B cell (primary cell): ENCODE measurements at regions not wholly inside any gene's neighbourhood (a gene's known extent, or its start where the extent isn't known, plus 50 kb on each side); places are given as distances from the start of the nearest gene placed in this dataset.
"Not testable (repeated sequence)": the region's sequence is repeated elsewhere in the genome, so short reads cannot be mapped to it uniquely, and the experiment has no call there.

Experiments used
- ATAC-seq: fragments of 200-7000 bp; cut with Tn5 transposase; one replicate; pipeline ENCODE4 v1.10.0; 2021; ENCODE audit warnings: low read depth, mild to moderate bottlenecking, moderate number of reproducible peaks, moderate library complexity
- CTCF ChIA-PET: fragments of 350-600 bp; sonication (Branson Sonifier 250); formaldehyde crosslinking; loops from one replicate; lab custom pipeline; 2021; ENCODE audit warnings: antibody characterized with exemption, inconsistent platforms; lab: Charles Lee
- POLR2A ChIA-PET: fragments of 350-600 bp; sonication (Branson Sonifier 250); formaldehyde crosslinking; loops from one replicate; lab custom pipeline; 2021; ENCODE audit warnings: antibody characterized with exemption; lab: Charles Lee
- DNase-seq: peaks from one replicate; pipeline ENCODE4 v3.0.0; 2013
- H2AFZ ChIP-seq: 2 replicates; pipeline ENCODE4 v1.6.1; 2012; ENCODE audit warnings: mild to moderate bottlenecking, low read depth, low read length; ENCODE audit not compliant: insufficient read depth, poor library complexity, severe bottlenecking
- H3K27ac ChIP-seq, 2 donors: 1 replicate in 1 of 2; 2 replicates in 1 of 2; pipeline ENCODE4 v1.5.1; 2012 to 2013; ENCODE audit warnings: low read length in 2 of 2, mild to moderate bottlenecking in 2 of 2, moderate library complexity in 1 of 2
- H3K27me3 ChIP-seq, 4 experiments: fragments of 200-600 bp in 1 of 4; sonication (generic) in 1 of 4; replicated peaks in 1 of 4; 1 replicate in 2 of 4; 2 replicates in 2 of 4; pipeline versions ENCODE4 v1.6.1 to v1.7.0; 2013 to 2016; ENCODE audit warnings: low read length in 3 of 4, mild to moderate bottlenecking in 2 of 4, mixed read lengths in 1 of 4, moderate library complexity in 1 of 4; ENCODE audit not compliant: insufficient read depth in 4 of 4, control insufficient read depth in 3 of 4; ENCODE audit errors: control extremely low read depth in 1 of 4
- H3K36me3 ChIP-seq, 2 experiments: replicated peaks in 1 of 2; 1 replicate in 1 of 2; 2 replicates in 1 of 2; pipeline versions ENCODE4 v1.6.1 to v1.7.1; 2013; ENCODE audit warnings: low read length in 1 of 2; ENCODE audit not compliant: insufficient read depth in 2 of 2, control insufficient read depth in 1 of 2; ENCODE audit errors: control extremely low read depth in 1 of 2, extremely low read depth in 1 of 2
- H3K4me1 ChIP-seq, 2 donors: fragments of 200-600 bp in 1 of 2; sonication (generic) in 1 of 2; 1 replicate in 1 of 2; 2 replicates in 1 of 2; pipeline versions ENCODE4 v1.5.1 to v1.6.1; 2013 to 2017; ENCODE audit warnings: low read length in 2 of 2; ENCODE audit not compliant: control insufficient read depth in 2 of 2, insufficient read depth in 2 of 2
- H3K4me2 ChIP-seq: replicated peaks from 2 replicates; pipeline ENCODE3; 2012; ENCODE audit warnings: mild to moderate bottlenecking, low read depth, low read length; ENCODE audit not compliant: poor library complexity, severe bottlenecking
- H3K4me3 ChIP-seq, 5 experiments: fragments of 200-600 bp in 1 of 5; sonication (generic) in 1 of 5; 1 replicate in 3 of 5; 2 replicates in 2 of 5; pipeline versions ENCODE4 v1.5.1 to v1.7.0; 2011 to 2016; ENCODE audit warnings: low read length in 4 of 5, mild to moderate bottlenecking in 4 of 5, low read depth in 2 of 5, control low read depth in 1 of 5, moderate library complexity in 1 of 5; ENCODE audit not compliant: insufficient read depth in 1 of 5; ENCODE audit errors: control extremely low read depth in 1 of 5, extremely low read depth in 1 of 5
- H3K79me2 ChIP-seq: fragments of 200-600 bp; sonication (generic); one replicate; pipeline ENCODE4 v1.6.0; 2016; ENCODE audit warnings: low read length; ENCODE audit not compliant: control insufficient read depth, insufficient read depth
- H3K9ac ChIP-seq: fragments of 200-600 bp; sonication (generic); 2 replicates; pipeline ENCODE4 v1.6.1; 2017; ENCODE audit warnings: mild to moderate bottlenecking, low read length, moderate library complexity
- H3K9me3 ChIP-seq, 3 donors: one replicate each; pipeline versions ENCODE4 v1.6.1 to v1.7.1; 2013; ENCODE audit warnings: low read length in 2 of 3; ENCODE audit not compliant: control insufficient read depth in 2 of 3, insufficient read depth in 1 of 3; ENCODE audit errors: control extremely low read depth in 1 of 3
- H4K20me1 ChIP-seq: 2 replicates; pipeline ENCODE4 v1.6.0; 2012; ENCODE audit warnings: mild to moderate bottlenecking, low read length; ENCODE audit not compliant: insufficient read depth, control insufficient read depth, poor library complexity, severe bottlenecking
- H3K27ac Mint-ChIP-seq: one replicate; pipeline ENCODE4 v1.8.0; 2021; ENCODE audit warnings: mixed read lengths
- H3K27me3 Mint-ChIP-seq: one replicate; pipeline ENCODE4 v1.8.0; 2021; ENCODE audit warnings: mixed read lengths
- H3K4me1 Mint-ChIP-seq: one replicate; pipeline ENCODE4 v1.8.0; 2021; ENCODE audit warnings: mixed read lengths
- H3K4me3 Mint-ChIP-seq: one replicate; pipeline ENCODE4 v1.8.0; 2021; ENCODE audit warnings: mixed read lengths
- H3K9me3 Mint-ChIP-seq: one replicate; pipeline ENCODE4 v1.8.0; 2022; ENCODE audit warnings: mixed read lengths; ENCODE audit not compliant: insufficient read depth
- EZH2 ChIP-seq: IDR thresholded peaks from 2 replicates; pipeline ENCODE4 v1.6.1; 2012; ENCODE audit warnings: borderline replicate concordance, low read depth, mild to moderate bottlenecking, moderate library complexity, low read length; ENCODE audit not compliant: insufficient read depth, poor library complexity, severe bottlenecking
- WGBS: methylation state at CpG from one replicate; pipeline ENCODE4 v1.1.5; 2013; ENCODE audit warnings: missing lambda C conversion rate; ENCODE audit not compliant: insufficient coverage; 5-methylcytosine and 5-hydroxymethylcytosine counted together
- intact Hi-C: fragments of 100-400 bp; cut with micrococcal nuclease; formaldehyde crosslinking; loops from one replicate; pipeline ENCODE4 v1.10.0; 2022
- TF ChIP-seq, protein P1 (sequence below): fragments of 200-600 bp; IDR thresholded peaks from one replicate; pipeline ENCODE4 v1.8.0; 2022; ENCODE audit warnings: antibody characterized with exemption, mild to moderate bottlenecking

GRCh38 chr1:82141390-82141789 lies 340.7 kb downstream of the ADGRL2 start:
- no peaks in the 10 kb centered on the region for H3K79me2 ChIP-seq
- H2AFZ ChIP-seq = no peak overlapping the region
- ATAC-seq = no peak
- H3K4me1 Mint-ChIP-seq = no peaks in the 10 kb centered on the region
- WGBS = no CpG with 5 or more reads among the region's 2 CpGs
- no peaks in the 10 kb centered on the region for H3K27me3 ChIP-seq
- intact Hi-C loops = no loop called here
- no peaks in the 10 kb centered on the region for H4K20me1 ChIP-seq
- no peaks in the 10 kb centered on the region for H3K27me3 Mint-ChIP-seq
- no peaks in the 10 kb centered on the region for H3K4me1 ChIP-seq
- peaks cover 0 to 1% (median 0%) of the 10 kb centered on the region in 3 donors for H3K9me3 ChIP-seq
- no peak overlapping the region for H3K4me3 Mint-ChIP-seq
- H3K27ac Mint-ChIP-seq = no peak overlapping the region
- no peak for TF ChIP-seq EZH2
- TF ChIP-seq, protein P1, sequence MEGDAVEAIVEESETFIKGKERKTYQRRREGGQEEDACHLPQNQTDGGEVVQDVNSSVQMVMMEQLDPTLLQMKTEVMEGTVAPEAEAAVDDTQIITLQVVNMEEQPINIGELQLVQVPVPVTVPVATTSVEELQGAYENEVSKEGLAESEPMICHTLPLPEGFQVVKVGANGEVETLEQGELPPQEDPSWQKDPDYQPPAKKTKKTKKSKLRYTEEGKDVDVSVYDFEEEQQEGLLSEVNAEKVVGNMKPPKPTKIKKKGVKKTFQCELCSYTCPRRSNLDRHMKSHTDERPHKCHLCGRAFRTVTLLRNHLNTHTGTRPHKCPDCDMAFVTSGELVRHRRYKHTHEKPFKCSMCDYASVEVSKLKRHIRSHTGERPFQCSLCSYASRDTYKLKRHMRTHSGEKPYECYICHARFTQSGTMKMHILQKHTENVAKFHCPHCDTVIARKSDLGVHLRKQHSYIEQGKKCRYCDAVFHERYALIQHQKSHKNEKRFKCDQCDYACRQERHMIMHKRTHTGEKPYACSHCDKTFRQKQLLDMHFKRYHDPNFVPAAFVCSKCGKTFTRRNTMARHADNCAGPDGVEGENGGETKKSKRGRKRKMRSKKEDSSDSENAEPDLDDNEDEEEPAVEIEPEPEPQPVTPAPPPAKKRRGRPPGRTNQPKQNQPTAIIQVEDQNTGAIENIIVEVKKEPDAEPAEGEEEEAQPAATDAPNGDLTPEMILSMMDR = no peak
- H3K4me3 ChIP-seq = no peak overlapping the region
- no peak overlapping the region for H3K9ac ChIP-seq
- no peaks in the 10 kb centered on the region for H3K36me3 ChIP-seq
- POLR2A ChIA-PET = no interaction called here
- H3K27ac ChIP-seq = no peak overlapping the region
- DNase-seq = no peak
- CTCF ChIA-PET = interaction anchor here (0.6 kb wide), 1 partner anchor 773 kb away, joined by 3 read pairs; no protein-coding TSS in a partner anchor
- H3K4me2 ChIP-seq = no peak overlapping the region
- no peaks in the 10 kb centered on the region for H3K9me3 Mint-ChIP-seq

GRCh38 chr1:82139751-82140468 lies 339.2 kb downstream of the ADGRL2 start:
- H3K79me2 ChIP-seq = no peaks in the 10 kb centered on the region
- H2AFZ ChIP-seq = no peak overlapping the region

GRCh38 chr1:82136351-82136750 lies 335.6 kb downstream of the ADGRL2 start:
- H2AFZ ChIP-seq, H3K4me1 ChIP-seq, H3K27ac Mint-ChIP-seq, H3K79me2 ChIP-seq, H3K9me3 ChIP-seq, H4K20me1 ChIP-seq, H3K27me3 Mint-ChIP-seq, CTCF ChIA-PET, H3K4me1 Mint-ChIP-seq, H3K4me3 Mint-ChIP-seq, H3K4me3 ChIP-seq, H3K36me3 ChIP-seq, POLR2A ChIA-PET, H3K9ac ChIP-seq, H3K9me3 Mint-ChIP-seq, H3K4me2 ChIP-seq, ATAC-seq, intact Hi-C loops, H3K27ac ChIP-seq, H3K27me3 ChIP-seq, DNase-seq: not testable (repeated sequence)
- 93% methylated on average over 18 of the region's 20 CpGs for WGBS

More at GRCh38 chr1:82139751-82140468, 339.2 kb downstream of the ADGRL2 start:
- POLR2A ChIA-PET = no interaction called here
- no peaks in the 10 kb centered on the region for H4K20me1 ChIP-seq
- H3K27ac Mint-ChIP-seq = no peak overlapping the region
- no peak overlapping the region for H3K27ac ChIP-seq
- no peak overlapping the region for H3K4me2 ChIP-seq
- H3K4me3 Mint-ChIP-seq = no peak overlapping the region
- H3K27me3 Mint-ChIP-seq = no peaks in the 10 kb centered on the region
- peaks cover 0 to 1% (median 0%) of the 10 kb centered on the region in 3 donors for H3K9me3 ChIP-seq
- intact Hi-C loops = no loop called here
- no peaks in the 10 kb centered on the region for H3K4me1 Mint-ChIP-seq
- no peaks in the 10 kb centered on the region for H3K36me3 ChIP-seq
- no peaks in the 10 kb centered on the region for H3K9me3 Mint-ChIP-seq
- CTCF ChIA-PET = no interaction called here
- no peaks in the 10 kb centered on the region for H3K4me1 ChIP-seq
- DNase-seq (no peak), ATAC-seq (no peak)
- no peak overlapping the region for H3K4me3 ChIP-seq
- WGBS = 100% methylated on average over 2 of the region's 8 CpGs
- H3K9ac ChIP-seq = no peak overlapping the region
- TF ChIP-seq, protein P1 = no peak
- no peak for TF ChIP-seq EZH2
- H3K27me3 ChIP-seq = no peaks in the 10 kb centered on the region
